ENCODE measurements at regions not wholly inside any gene's neighbourhood (a gene's known extent, or its start where the extent isn't known, plus 50 kb on each side); places are given as distances from the start of the nearest gene placed in this dataset.

- Mint-ChIP-seq H3K4me1 (peaks cover 11% of the 10 kb centered on the region), H3K36me3 (no peaks in the 10 kb centered on the region), H3K27me3 (ENCODE audit: insufficient read depth, low read depth) (peaks cover 2% of the 10 kb centered on the region), H3K4me3 (no peak overlapping the region), H3K27ac (no peak overlapping the region), H3K9me3 (no peaks in the 10 kb centered on the region)
- H3K9me3 ChIP-seq (ENCODE audit: low read depth): no peaks in the 10 kb centered on the region
- no peaks in the 10 kb centered on the region for H3K79me2 ChIP-seq (ENCODE audit: low read depth)
- H3K4me2 ChIP-seq: no peak overlapping the region
- H3F3A ChIP-seq (ENCODE audit: low read depth): no peaks in the 10 kb centered on the region
- H3K4me1 ChIP-seq: no peaks in the 10 kb centered on the region
- H3K27me3 ChIP-seq: no peaks in the 10 kb centered on the region
- no peak overlapping the region for H3K9ac ChIP-seq
- no peaks in the 10 kb centered on the region for H4K20me1 ChIP-seq (ENCODE audit: low read depth)
- DNase-seq (ENCODE audit: low spot score): no peak
- no peak overlapping the region for H3K27ac ChIP-seq
- H2AFZ ChIP-seq (replicated peaks): no peak overlapping the region
- no peaks in the 10 kb centered on the region for H3K36me3 ChIP-seq
- H3K4me3 ChIP-seq: no peak overlapping the region
- TF ChIP-seq EZH2phosphoT487 (IDR thresholded peaks at IDR 0.05) (no peak), CTCF (IDR thresholded peaks at IDR 0.05) (no peak), EZH2 (IDR thresholded peaks at IDR 0.05) (no peak)
These were observed 127.2 kb upstream of the NPY2R start for GRCh38 chr4:155081222-155081621.

DNA sequence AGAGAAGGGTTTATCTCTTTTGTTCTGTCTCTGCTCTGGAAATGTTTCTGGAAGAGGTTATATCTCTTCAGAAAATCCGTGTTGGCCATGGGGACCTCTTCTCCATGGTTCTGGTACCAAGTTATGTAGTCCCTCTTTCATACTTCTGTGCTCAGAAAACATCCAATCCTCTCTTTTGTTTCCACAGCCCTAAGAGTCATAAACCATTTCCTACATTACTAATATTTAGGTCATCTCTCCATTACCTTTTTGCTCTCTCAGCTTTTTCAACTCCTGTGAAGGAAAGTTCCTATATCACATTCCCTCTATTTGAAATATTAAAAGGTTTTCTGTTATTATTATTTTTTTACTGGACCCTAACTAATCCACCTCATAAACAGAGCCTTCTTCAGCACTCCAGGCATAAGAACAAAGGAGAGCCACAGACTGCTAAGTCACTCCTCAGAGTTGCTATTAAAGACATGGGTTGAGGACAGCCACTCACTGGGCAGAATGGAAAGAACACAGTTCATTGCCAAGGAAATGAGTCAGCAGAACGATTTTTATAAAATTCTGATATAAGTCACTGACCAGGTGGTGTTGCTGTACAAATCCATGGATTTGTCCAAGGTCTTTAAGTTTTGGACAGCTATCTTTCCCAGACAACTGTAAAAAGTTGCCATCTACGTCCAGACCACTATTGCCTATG lies 122.4 kb upstream of the NPY2R start:
- Histone ChIP-seq H3K9me3 (ENCODE audit: low read depth) (no peaks in the 10 kb centered on the region), H4K20me1 (ENCODE audit: low read depth) (no peaks in the 10 kb centered on the region), H3K27ac (no peak overlapping the region), H3F3A (ENCODE audit: low read depth) (no peaks in the 10 kb centered on the region), H3K9ac (no peak overlapping the region), H3K4me3 (no peak overlapping the region), H3K36me3 (no peaks in the 10 kb centered on the region), H3K4me1 (no peaks in the 10 kb centered on the region), H3K27me3 (no peaks in the 10 kb centered on the region), H3K4me2 (no peak overlapping the region), H2AFZ (replicated peaks) (no peak overlapping the region), H3K79me2 (ENCODE audit: low read depth) (no peaks in the 10 kb centered on the region)
- DNase-seq (ENCODE audit: low spot score): no peak
- Mint-ChIP-seq H3K27me3 (ENCODE audit: insufficient read depth, low read depth) (peaks cover 2% of the 10 kb centered on the region), H3K4me3 (no peak overlapping the region), H3K4me1 (no peaks in the 10 kb centered on the region), H3K36me3 (no peaks in the 10 kb centered on the region), H3K9me3 (no peaks in the 10 kb centered on the region), H3K27ac (no peak overlapping the region)
- no peak for TF ChIP-seq EZH2 (IDR thresholded peaks at IDR 0.05)

- no peak for DNase-seq (ENCODE audit: low spot score)
- Histone ChIP-seq H3K79me2 (ENCODE audit: low read depth) (no peaks in the 10 kb centered on the region), H3K9ac (no peak overlapping the region), H2AFZ (replicated peaks) (no peak overlapping the region), H3F3A (ENCODE audit: low read depth) (no peaks in the 10 kb centered on the region), H3K27ac (no peak overlapping the region), H3K4me2 (no peak overlapping the region), H3K4me3 (no peak overlapping the region), H3K9me3 (ENCODE audit: low read depth) (no peaks in the 10 kb centered on the region), H4K20me1 (ENCODE audit: low read depth) (no peaks in the 10 kb centered on the region), H3K36me3 (no peaks in the 10 kb centered on the region), H3K4me1 (no peaks in the 10 kb centered on the region), H3K27me3 (no peaks in the 10 kb centered on the region)
- TF ChIP-seq EZH2 (IDR thresholded peaks at IDR 0.05) (no peak), CTCF (IDR thresholded peaks at IDR 0.05) (no peak), EZH2phosphoT487 (IDR thresholded peaks at IDR 0.05) (no peak)
- Mint-ChIP-seq H3K27ac (no peak overlapping the region), H3K9me3 (no peaks in the 10 kb centered on the region), H3K27me3 (ENCODE audit: insufficient read depth, low read depth) (peaks cover 4% of the 10 kb centered on the region), H3K4me1 (no peaks in the 10 kb centered on the region), H3K36me3 (no peaks in the 10 kb centered on the region), H3K4me3 (no peak overlapping the region)
These were observed 114.1 kb upstream of the NPY2R start for GRCh38 chr4:155094201-155094820.

DNA sequence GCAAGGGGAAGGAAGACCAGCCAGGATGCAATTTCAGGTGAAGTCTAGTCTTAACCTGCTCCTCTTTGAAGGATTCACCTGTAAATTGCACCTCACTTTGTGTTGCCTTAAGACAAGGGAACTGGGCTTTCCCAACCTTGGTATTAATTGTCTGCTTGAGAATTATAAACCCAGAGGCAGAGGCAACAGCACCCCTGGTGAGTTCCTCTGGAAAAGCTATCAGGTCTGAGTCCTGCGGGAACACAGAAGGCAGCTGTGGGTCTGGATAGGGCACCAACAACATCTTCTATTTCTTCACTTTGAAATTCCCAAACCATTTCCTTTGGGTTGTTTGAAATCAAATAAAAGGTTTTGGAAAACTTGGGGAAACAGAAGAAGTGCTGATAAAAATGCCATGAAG lies 109.2 kb upstream of the NPY2R start:
- H3K27me3 ChIP-seq: no peaks in the 10 kb centered on the region
- H3K27ac ChIP-seq: no peak overlapping the region
- no peak overlapping the region for H3K9ac ChIP-seq
- no peaks in the 10 kb centered on the region for H3F3A ChIP-seq (ENCODE audit: low read depth)
- TF ChIP-seq EZH2 (IDR thresholded peaks at IDR 0.05) (no peak), CTCF (IDR thresholded peaks at IDR 0.05) (no peak), EZH2phosphoT487 (IDR thresholded peaks at IDR 0.05) (no peak)
- peaks cover 4% of the 10 kb centered on the region for H3K27me3 Mint-ChIP-seq (ENCODE audit: insufficient read depth, low read depth)
- no peaks in the 10 kb centered on the region for H3K36me3 ChIP-seq
- no peaks in the 10 kb centered on the region for H3K4me1 ChIP-seq
- H3K36me3 Mint-ChIP-seq: no peaks in the 10 kb centered on the region
- no peak overlapping the region for H3K4me3 Mint-ChIP-seq
- H3K9me3 ChIP-seq (ENCODE audit: low read depth): no peaks in the 10 kb centered on the region
- H2AFZ ChIP-seq (replicated peaks): no peak overlapping the region
- no peak overlapping the region for H3K27ac Mint-ChIP-seq
- H3K4me1 Mint-ChIP-seq: no peaks in the 10 kb centered on the region
- no peaks in the 10 kb centered on the region for H3K79me2 ChIP-seq (ENCODE audit: low read depth)
- DNase-seq (ENCODE audit: low spot score): peak; percentile 18
- no peak overlapping the region for H3K4me3 ChIP-seq
- no peaks in the 10 kb centered on the region for H3K9me3 Mint-ChIP-seq
- H4K20me1 ChIP-seq (ENCODE audit: low read depth): no peaks in the 10 kb centered on the region
- no peak overlapping the region for H3K4me2 ChIP-seq
